Renal pelvis (tissue), 1 donor: ENCODE measurements at regions not wholly inside any gene's neighbourhood (a gene's known extent, or its start where the extent isn't known, plus 50 kb on each side); places are given as distances from the start of the nearest gene placed in this dataset.
A peak's percentile ranks its signal among the peaks of the same experiment; 100 is the strongest.
"Not testable (repeated sequence)": the region's sequence is repeated elsewhere in the genome, so short reads cannot be mapped to it uniquely, and the experiment has no call there.

Experiments used
- DNase-seq: peaks from one replicate; pipeline ENCODE4 v3.0.0-alpha.2; 2013

GRCh38 chr22:27593378-27593777 is 208.2 kb downstream of the MN1 start:
- DNase-seq, result no peak

DNA sequence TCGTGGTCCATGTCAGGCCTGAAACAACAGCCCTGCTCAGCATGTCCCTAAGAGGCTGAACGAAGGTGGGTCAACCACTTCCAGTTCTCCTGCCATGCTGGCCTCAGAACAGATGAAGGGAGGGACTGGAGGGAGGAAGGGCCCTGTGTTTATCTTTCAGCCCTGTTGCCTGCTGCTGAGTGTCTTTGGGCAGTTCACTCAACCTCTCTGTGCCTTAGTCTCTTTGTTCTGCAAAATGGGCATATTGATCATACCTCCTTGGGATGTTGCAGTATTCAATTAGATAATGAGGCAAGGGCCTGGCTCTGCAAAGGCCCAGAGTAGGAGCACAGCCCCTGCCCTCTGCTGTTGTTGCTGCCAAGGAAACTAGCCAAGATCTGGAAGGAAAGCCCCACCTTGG is 207.5 kb downstream of the MN1 start:
- DNase-seq, result no peak

DNA sequence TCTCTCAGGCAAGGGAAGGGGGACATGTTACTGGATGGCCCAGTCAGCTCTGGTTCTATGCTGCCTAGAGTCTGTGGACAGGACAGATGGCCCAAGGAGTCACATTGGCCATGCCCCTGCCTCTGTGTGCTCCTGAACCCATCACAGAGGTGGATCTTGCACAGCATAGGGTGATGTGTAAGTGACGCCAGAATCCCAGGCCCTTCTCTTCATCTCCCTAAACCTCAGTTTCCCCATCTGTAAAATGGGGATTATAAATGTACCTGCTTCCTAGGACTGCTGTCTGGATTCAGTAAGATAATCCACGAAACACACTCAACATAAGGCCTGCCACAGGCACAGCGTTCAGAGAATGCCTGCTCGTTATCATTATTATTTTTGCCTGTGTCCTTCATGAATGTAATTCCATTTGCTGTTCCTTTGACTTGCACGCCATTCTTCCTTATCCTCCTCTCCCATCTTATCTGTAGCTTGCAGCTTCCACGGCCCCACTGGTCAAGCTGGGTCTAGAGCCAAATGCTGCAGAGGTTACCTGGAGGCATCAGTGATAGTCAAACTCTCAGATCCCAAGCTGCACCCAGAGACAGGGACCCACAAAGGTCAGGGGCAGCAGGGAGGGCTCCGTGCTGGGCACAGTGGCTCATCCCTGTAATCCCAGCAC is 207.0 kb downstream of the MN1 start:
- no peak for DNase-seq

- peak; percentile 44 for DNase-seq
These were observed 205.3 kb downstream of the MN1 start for GRCh38 chr22:27596133-27596870.

- DNase-seq, result no peak
These were observed 203.7 kb downstream of the MN1 start for GRCh38 chr22:27597703-27598444.

DNA sequence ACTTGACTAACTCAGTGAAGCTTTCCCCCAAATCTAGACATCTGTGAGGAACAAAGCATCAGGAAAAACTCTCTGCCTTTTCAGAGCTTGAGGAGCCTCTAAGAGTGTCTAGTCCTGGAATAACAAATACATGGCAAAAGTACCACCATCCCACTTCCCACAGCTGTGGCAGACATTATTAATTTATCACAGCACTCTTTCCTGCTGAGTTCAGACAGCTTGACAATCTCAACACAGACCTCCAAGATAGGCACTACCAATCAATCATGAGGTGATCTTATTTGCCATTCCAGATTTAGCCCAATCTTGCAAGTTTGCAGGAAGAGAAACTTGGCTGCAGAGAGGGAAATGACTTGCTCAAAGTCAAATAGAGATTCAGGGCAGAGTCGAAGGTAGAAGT is 202.8 kb downstream of the MN1 start:
- DNase-seq, result no peak

DNA sequence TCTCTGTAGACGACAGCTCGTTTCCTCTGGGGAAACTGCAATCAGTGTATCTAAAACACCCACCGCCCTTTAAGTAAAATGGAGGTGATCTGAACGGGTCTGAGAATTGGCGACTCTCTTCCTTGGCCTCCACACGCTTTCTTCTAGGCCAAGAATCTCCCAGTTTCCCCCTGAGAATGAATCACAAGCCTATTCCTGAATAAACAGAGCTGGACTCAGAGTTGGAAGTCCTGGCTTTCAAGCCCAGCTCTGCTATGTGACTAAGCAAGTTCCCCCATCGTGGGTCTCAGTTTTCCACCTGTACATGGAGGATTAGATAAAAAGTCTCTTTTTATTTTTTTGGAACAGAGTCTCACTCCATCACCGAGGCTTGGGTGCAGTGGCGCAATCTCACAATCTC is 200.4 kb downstream of the MN1 start:
- DNase-seq, result no peak

DNA sequence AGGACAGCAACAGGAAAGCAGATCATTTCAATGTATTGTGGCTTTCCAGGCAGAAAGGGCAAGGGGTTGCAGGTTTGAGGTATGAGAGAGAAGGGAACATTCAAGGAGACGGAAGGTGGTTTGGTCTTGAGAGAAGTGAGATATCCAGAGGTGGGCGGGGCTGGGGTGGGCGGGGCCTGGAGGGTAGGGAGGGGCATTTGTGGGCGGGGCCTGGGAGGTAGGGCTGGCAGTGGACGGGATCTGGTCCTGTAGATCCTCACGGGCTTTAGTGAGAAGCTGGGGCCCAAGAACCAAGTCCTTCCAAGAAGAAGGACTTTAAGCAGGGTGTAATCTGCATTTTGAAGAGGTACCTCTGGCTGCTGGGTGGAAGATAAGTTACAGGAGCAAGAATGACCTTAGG is 199.2 kb downstream of the MN1 start:
- DNase-seq, result no peak

GRCh38 chr22:27603111-27603799 is 198.3 kb downstream of the MN1 start:
- DNase-seq, result no peak

DNA sequence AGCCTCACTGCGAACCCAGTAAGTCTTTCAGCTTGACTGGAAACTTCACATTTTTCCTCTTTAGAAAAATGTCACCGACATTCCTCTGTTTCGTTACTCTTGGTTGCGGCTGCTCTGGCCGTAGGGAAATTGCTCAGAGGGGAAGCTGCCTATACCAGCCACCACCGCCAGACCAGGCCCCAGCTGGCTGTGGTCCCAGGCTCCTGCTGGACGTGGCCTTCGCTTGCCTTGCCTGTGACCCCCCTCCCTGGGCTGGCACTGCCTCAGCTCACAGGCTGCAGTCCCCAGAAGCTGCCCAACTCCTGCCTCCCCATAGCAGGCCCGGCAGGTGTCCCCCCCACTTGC is 197.8 kb downstream of the MN1 start:
- DNase-seq, result no peak

GRCh38 chr22:27605390-27605789 is 196.2 kb downstream of the MN1 start:
- DNase-seq, result no peak

DNA sequence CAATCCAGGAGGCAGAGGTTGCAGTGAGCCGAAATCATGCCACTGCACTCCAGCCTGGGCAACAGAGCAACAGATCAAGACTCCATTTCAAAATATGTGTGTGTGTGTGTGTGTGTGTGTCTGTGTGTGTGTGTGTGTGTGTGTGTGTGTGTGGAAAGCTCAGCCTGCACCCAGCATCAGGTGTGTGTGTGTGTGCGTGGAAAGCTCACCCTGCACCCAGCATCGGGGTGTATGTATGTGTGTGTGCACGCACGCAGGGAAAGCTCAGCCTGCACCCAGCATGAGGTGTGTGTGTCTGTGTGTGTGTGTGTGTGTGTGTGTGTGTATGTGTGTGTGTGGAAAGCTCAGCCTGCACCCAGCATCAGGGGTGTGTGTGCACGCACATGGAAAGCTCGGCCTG is 193.8 kb downstream of the MN1 start:
- not testable (repeated sequence) for DNase-seq

- no peak for DNase-seq
These were observed 192.1 kb downstream of the MN1 start for GRCh38 chr22:27609451-27609888.

DNA sequence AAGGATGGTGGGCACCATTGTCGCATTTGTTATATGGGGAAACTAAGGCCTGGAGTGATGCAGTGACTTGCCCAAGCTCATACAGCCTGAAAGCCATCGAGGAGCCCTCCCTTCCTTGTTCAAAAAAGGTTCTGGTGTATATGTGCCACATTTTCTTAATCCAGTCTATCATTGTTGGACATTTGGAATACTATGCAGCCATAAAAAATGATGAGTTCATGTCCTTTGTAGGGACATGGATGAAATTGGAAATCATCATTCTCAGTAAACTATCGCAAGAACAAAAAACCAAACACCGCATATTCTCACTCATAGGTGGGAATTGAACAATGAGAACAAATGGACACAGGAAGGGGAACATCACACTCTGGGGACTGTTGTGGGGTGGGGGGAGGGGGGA is 191.4 kb downstream of the MN1 start:
- not testable (repeated sequence) for DNase-seq

- DNase-seq, result no peak
These were observed 190.4 kb downstream of the MN1 start for GRCh38 chr22:27610863-27611786.

DNA sequence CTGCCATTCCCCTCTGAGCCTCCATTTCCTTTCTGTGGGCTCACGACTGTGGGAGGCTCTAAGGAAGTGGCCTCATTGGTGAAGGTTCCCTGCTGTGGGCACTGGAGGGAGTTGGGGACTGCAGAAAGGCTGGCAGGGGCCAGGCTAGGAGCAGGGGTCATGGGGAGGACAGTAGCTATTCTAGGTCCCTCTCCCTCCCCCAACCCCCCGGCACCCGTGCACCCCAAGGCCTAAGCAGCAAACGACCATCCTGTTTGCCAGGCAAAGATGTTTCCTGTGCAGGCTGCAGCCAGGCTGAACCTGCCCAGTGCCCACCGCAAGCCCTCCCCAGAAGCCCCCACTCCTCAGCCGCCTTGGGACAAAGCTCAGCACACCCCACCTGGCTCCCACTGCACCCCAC is 189.4 kb downstream of the MN1 start:
- DNase-seq, result no peak

DNA sequence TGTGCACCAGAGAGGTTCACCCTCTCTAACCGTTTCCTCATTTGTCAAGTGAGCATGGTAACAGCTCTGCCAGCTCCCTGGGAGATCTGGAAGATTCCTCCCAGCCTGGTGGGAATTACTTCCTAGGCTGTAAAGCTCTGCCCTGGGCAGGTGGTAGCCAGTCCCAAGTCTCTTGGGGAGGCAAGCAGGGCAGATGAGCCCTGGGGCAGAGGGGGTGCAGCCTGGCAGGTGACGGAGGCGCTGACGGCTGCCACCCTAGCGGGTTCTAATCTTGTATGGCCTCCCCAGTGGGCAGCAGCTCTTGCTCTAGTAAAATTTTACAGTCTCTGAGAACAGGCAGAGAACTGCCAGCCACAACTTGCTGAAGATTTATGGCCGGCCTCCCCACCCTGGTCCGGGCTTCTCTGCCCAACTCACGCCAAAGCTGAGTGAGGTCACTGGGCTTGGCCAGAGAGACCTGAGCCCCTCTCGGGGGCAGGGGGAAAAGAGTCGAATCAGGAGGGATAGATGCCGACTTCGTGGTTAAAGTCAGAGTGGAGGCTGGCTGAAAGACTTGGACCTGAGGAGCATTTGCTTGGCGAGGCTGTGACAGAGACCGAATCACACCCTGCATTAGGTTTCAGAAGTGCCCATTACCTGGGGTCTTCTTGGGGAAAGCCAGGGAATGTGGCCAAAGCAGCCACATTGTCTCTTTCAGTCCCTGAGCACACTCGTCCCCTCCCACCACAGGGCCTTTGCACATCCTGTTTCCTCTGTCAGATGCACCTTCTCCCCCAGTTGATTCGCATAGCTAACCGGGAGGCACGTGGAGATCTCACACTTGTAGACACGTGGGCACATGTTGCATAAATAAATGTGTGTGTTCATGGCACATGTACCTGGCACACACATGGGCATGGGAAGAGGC is 188.2 kb downstream of the MN1 start:
- no peak for DNase-seq

DNA sequence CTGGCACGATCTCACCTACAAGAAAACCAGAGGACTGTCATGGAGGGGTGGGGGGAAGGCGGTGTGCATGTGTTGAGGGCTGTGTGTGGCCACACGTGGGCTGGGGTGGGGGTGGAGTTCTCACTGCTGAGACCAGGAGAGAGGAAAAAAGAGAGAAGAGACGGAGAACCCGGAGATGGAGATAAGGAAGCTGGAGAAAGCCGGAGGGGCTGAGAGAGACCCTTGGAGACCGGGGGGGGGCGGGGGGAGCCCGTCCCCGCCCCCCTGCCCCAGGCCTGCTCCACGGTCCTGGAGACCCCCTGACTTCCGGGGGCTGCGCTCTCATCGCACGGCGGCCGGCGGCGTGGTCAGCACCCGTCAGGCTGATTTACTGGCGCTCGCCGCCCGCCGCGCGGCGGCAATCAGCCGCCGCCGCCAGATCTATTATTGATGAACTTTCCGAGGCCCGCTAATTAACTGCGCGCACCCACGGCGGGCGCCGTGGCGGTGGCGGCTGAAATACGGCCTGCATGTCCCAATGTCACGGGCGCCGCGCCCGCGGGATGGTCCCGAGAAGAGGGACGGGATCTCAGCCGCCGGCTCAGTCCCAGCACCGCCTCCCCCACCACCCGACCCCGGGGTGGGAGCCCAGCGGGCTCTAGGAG is 187.4 kb downstream of the MN1 start:
- DNase-seq, result no peak

GRCh38 chr22:27614650-27615007 is 186.9 kb downstream of the MN1 start:
- DNase-seq, result no peak

DNA sequence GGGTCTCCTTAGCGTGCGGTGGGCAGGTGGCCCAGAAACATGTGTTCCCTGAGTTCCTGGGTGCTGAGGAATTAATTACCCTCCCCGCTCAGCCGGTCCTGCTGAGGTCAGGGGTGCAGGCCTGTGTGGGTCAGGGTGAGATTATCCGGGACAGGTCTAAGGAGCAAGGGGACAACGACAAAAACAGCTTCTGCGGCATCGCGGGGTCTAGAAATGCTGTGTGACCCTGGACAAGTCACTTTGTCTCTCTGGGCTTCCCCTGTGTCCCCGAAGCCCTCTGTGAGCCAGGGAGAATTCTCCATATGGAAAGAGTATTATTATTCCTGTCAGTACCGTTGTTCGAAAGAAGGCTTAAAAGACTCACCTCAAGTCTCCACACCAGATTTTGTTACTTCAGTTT is 186.1 kb downstream of the MN1 start:
- DNase-seq, result no peak
